Dendritic cell treated with granulocyte-macrophage colony-stimulating factor and Interleukin-4, amounts not matched to agents 40 ng/mL and 50 ng/mL, for 4 days (primary cell): ENCODE measurements at regions not wholly inside any gene's neighbourhood (a gene's known extent, or its start where the extent isn't known, plus 50 kb on each side); places are given as distances from the start of the nearest gene placed in this dataset.
"Not testable (repeated sequence)": the region's sequence is repeated elsewhere in the genome, so short reads cannot be mapped to it uniquely, and the experiment has no call there.

ENCODE experiments used
- H3K27ac Mint-ChIP-seq: one replicate; pipeline ENCODE4 v1.8.0; 2022; ENCODE audit warnings: mild to moderate bottlenecking, mixed read lengths
- H3K27me3 Mint-ChIP-seq: one replicate; pipeline ENCODE4 v1.8.0; 2022; ENCODE audit warnings: mild to moderate bottlenecking, mixed read lengths
- H3K36me3 Mint-ChIP-seq: one replicate; pipeline ENCODE4 v1.8.0; 2022; ENCODE audit warnings: low read depth, mixed read lengths
- H3K4me1 Mint-ChIP-seq: one replicate; pipeline ENCODE4 v1.8.0; 2022; ENCODE audit warnings: low read depth, mixed read lengths
- H3K4me3 Mint-ChIP-seq: one replicate; pipeline ENCODE4 v1.8.0; 2022; ENCODE audit warnings: mild to moderate bottlenecking, moderate library complexity, mixed read lengths
- H3K9me3 Mint-ChIP-seq: one replicate; pipeline ENCODE4 v1.8.0; 2022; ENCODE audit warnings: mixed read lengths
- intact Hi-C: fragments of 100-400 bp; cut with micrococcal nuclease; formaldehyde crosslinking; loops from one replicate; pipeline ENCODE4 v1.15.0; 2022

- H3K36me3 Mint-ChIP-seq, result not testable (repeated sequence)
These were observed 192.8 kb downstream of the MAGEB17 start for GRCh38 chrX:16360056-16360455.

GRCh38 chrX:16368696-16369095, 201.4 kb downstream of the MAGEB17 start:
- intact Hi-C loops, result no loop called here
- Mint-ChIP-seq H3K4me3 (no peak overlapping the region), H3K4me1 (no peaks in the 10 kb centered on the region), H3K27me3 (no peaks in the 10 kb centered on the region), H3K9me3 (no peaks in the 10 kb centered on the region), H3K27ac (no peak overlapping the region), H3K36me3 (no peaks in the 10 kb centered on the region)

More at GRCh38 chrX:16360056-16360455, 192.8 kb downstream of the MAGEB17 start:
- intact Hi-C loops, H3K27ac Mint-ChIP-seq, H3K4me3 Mint-ChIP-seq, H3K27me3 Mint-ChIP-seq, H3K9me3 Mint-ChIP-seq, H3K4me1 Mint-ChIP-seq: not testable (repeated sequence)

GRCh38 chrX:16376056-16376455, 208.8 kb downstream of the MAGEB17 start:
- Mint-ChIP-seq H3K9me3 (no peaks in the 10 kb centered on the region), H3K27me3 (no peaks in the 10 kb centered on the region), H3K4me3 (no peak overlapping the region), H3K4me1 (no peaks in the 10 kb centered on the region), H3K36me3 (no peaks in the 10 kb centered on the region), H3K27ac (no peak overlapping the region)
- intact Hi-C loops, result no loop called here

GRCh38 chrX:16386126-16386525, 218.8 kb downstream of the MAGEB17 start:
- peaks cover 2% of the 10 kb centered on the region for H3K27me3 Mint-ChIP-seq
- no peaks in the 10 kb centered on the region for H3K36me3 Mint-ChIP-seq
- no peak overlapping the region for H3K27ac Mint-ChIP-seq
- intact Hi-C loops, result no loop called here
- no peaks in the 10 kb centered on the region for H3K9me3 Mint-ChIP-seq
- H3K4me1 Mint-ChIP-seq, result no peaks in the 10 kb centered on the region
- H3K4me3 Mint-ChIP-seq, result no peak overlapping the region

- Mint-ChIP-seq H3K4me3 (no peak overlapping the region), H3K36me3 (no peaks in the 10 kb centered on the region), H3K9me3 (no peaks in the 10 kb centered on the region), H3K27me3 (peaks cover 2% of the 10 kb centered on the region), H3K27ac (no peak overlapping the region), H3K4me1 (no peaks in the 10 kb centered on the region)
- intact Hi-C loops, result no loop called here
These were observed 225.3 kb downstream of the MAGEB17 start for GRCh38 chrX:16392597-16392996.

GRCh38 chrX:16394290-16394689, 227.0 kb downstream of the MAGEB17 start:
- Mint-ChIP-seq H3K4me3 (no peak overlapping the region), H3K27ac (no peak overlapping the region), H3K27me3 (peaks cover 2% of the 10 kb centered on the region), H3K4me1 (no peaks in the 10 kb centered on the region), H3K36me3 (no peaks in the 10 kb centered on the region), H3K9me3 (no peaks in the 10 kb centered on the region)
- intact Hi-C loops, result no loop called here

- intact Hi-C loops, result no loop called here
- Mint-ChIP-seq H3K4me3 (no peak overlapping the region), H3K36me3 (no peaks in the 10 kb centered on the region), H3K4me1 (no peaks in the 10 kb centered on the region), H3K27me3 (no peaks in the 10 kb centered on the region), H3K9me3 (no peaks in the 10 kb centered on the region), H3K27ac (no peak overlapping the region)
These were observed 236.5 kb downstream of the MAGEB17 start for GRCh38 chrX:16403808-16404207.

GRCh38 chrX:16416588-16416987, 233.4 kb upstream of the S100G start:
- H3K4me1 Mint-ChIP-seq, result no peaks in the 10 kb centered on the region
- no peak overlapping the region for H3K4me3 Mint-ChIP-seq

GRCh38 chrX:16418650-16419049, 231.3 kb upstream of the S100G start:
- Mint-ChIP-seq H3K4me1 (no peaks in the 10 kb centered on the region), H3K36me3 (no peaks in the 10 kb centered on the region), H3K9me3 (no peaks in the 10 kb centered on the region), H3K4me3 (no peak overlapping the region), H3K27me3 (peaks cover 1% of the 10 kb centered on the region), H3K27ac (no peak overlapping the region)
- intact Hi-C loops, result no loop called here

More at GRCh38 chrX:16416588-16416987, 233.4 kb upstream of the S100G start:
- Mint-ChIP-seq H3K9me3 (no peaks in the 10 kb centered on the region), H3K27ac (no peak overlapping the region), H3K27me3 (peaks cover 1% of the 10 kb centered on the region), H3K36me3 (no peaks in the 10 kb centered on the region)
- intact Hi-C loops, result no loop called here

GRCh38 chrX:16427668-16428067, 222.3 kb upstream of the S100G start:
- H3K27me3 Mint-ChIP-seq, result peaks cover 1% of the 10 kb centered on the region
- intact Hi-C loops, result no loop called here
- H3K4me1 Mint-ChIP-seq, result no peaks in the 10 kb centered on the region
- no peaks in the 10 kb centered on the region for H3K9me3 Mint-ChIP-seq
- H3K27ac Mint-ChIP-seq, result no peak overlapping the region
- H3K4me3 Mint-ChIP-seq, result no peak overlapping the region
- no peaks in the 10 kb centered on the region for H3K36me3 Mint-ChIP-seq

GRCh38 chrX:16429406-16429805, 220.6 kb upstream of the S100G start:
- H3K4me1 Mint-ChIP-seq, result no peaks in the 10 kb centered on the region
- no peak overlapping the region for H3K27ac Mint-ChIP-seq
- intact Hi-C loops, result no loop called here
- no peaks in the 10 kb centered on the region for H3K9me3 Mint-ChIP-seq
- H3K36me3 Mint-ChIP-seq, result no peaks in the 10 kb centered on the region
- no peak overlapping the region for H3K4me3 Mint-ChIP-seq
- peaks cover under 1% of the 10 kb centered on the region for H3K27me3 Mint-ChIP-seq

GRCh38 chrX:16431266-16431665, 218.7 kb upstream of the S100G start:
- H3K36me3 Mint-ChIP-seq, result no peaks in the 10 kb centered on the region
- no peaks in the 10 kb centered on the region for H3K27me3 Mint-ChIP-seq
- H3K4me3 Mint-ChIP-seq, result no peak overlapping the region
- H3K9me3 Mint-ChIP-seq, result no peaks in the 10 kb centered on the region
- H3K4me1 Mint-ChIP-seq, result no peaks in the 10 kb centered on the region
- H3K27ac Mint-ChIP-seq, result no peak overlapping the region
- intact Hi-C loops, result no loop called here

- Mint-ChIP-seq H3K27me3 (no peaks in the 10 kb centered on the region), H3K27ac (no peak overlapping the region), H3K36me3 (no peaks in the 10 kb centered on the region), H3K9me3 (no peaks in the 10 kb centered on the region), H3K4me1 (no peaks in the 10 kb centered on the region), H3K4me3 (no peak overlapping the region)
- intact Hi-C loops, result no loop called here
These were observed 216.9 kb upstream of the S100G start for GRCh38 chrX:16433021-16433420.

- no peaks in the 10 kb centered on the region for H3K4me1 Mint-ChIP-seq
- intact Hi-C loops, result no loop called here
- no peak overlapping the region for H3K4me3 Mint-ChIP-seq
- no peak overlapping the region for H3K27ac Mint-ChIP-seq
- H3K36me3 Mint-ChIP-seq, result no peaks in the 10 kb centered on the region
- no peaks in the 10 kb centered on the region for H3K27me3 Mint-ChIP-seq
- no peaks in the 10 kb centered on the region for H3K9me3 Mint-ChIP-seq
These were observed 214.5 kb upstream of the S100G start for GRCh38 chrX:16435399-16435986.
